Esophagus muscularis mucosa (tissue), 4 donors: ENCODE measurements at regions not wholly inside any gene's neighbourhood (a gene's known extent, or its start where the extent isn't known, plus 50 kb on each side); places are given as distances from the start of the nearest gene placed in this dataset.

Experiments
- CTCF ChIP-seq, 3 experiments: fragments of 200-600 bp in 2 of 3; fragments of 450-650 bp in 1 of 3; sonication (generic) in 2 of 3; IDR thresholded peaks; one replicate each; pipeline ENCODE4 v1.5.1; 2017 to 2019; ENCODE audit warnings: antibody characterized with exemption in 3 of 3, mild to moderate bottlenecking in 2 of 3, moderate library complexity in 1 of 3
- EP300 ChIP-seq: sonication (generic); formaldehyde crosslinking; IDR thresholded peaks from one replicate; pipeline ENCODE4 v1.6.1; 2017; ENCODE audit warnings: antibody characterized with exemption
- POLR2AphosphoS5 ChIP-seq, 2 donors: sonication (generic); formaldehyde crosslinking; IDR thresholded peaks; one replicate each; pipeline ENCODE4 v1.6.1; 2017; ENCODE audit warnings: antibody characterized with exemption in 2 of 2

GRCh38 chr20:61026173-61026572, 225.9 kb upstream of the CDH4 start:
- no peak for TF ChIP-seq EP300
- TF ChIP-seq CTCF (IDR thresholded peaks at IDR 0.05) = no peak
- TF ChIP-seq POLR2AphosphoS5 (IDR thresholded peaks at IDR 0.05) = no peak
